ENCODE measurements at regions not wholly inside any gene's neighbourhood (a gene's known extent, or its start where the extent isn't known, plus 50 kb on each side); places are given as distances from the start of the nearest gene placed in this dataset.

GRCh38 chr9:38195737-38196161 is 126.7 kb upstream of the SHB start:
- Histone ChIP-seq H2AFZ (no peak overlapping the region), H3K27ac (no peak overlapping the region), H3K4me2 (ENCODE audit: low read length) (no peak overlapping the region), H3K36me3 (ENCODE audit: control insufficient read depth, insufficient read depth, low read length) (no peaks in the 10 kb centered on the region), H3K9me3 (ENCODE audit: control insufficient read depth, low read length) (no peaks in the 10 kb centered on the region), H3K27me3 (ENCODE audit: control insufficient read depth, insufficient read depth, low read length) (no peaks in the 10 kb centered on the region), H3K9ac (no peak overlapping the region), H3K79me2 (no peaks in the 10 kb centered on the region), H3K4me1 (no peaks in the 10 kb centered on the region), H3K4me3 (ENCODE audit: low read depth, low read length) (no peak overlapping the region)
- TF ChIP-seq CTCF (IDR thresholded peaks at IDR 0.05) = no peak

GRCh38 chr9:38194870-38195269 is 125.8 kb upstream of the SHB start:
- Histone ChIP-seq H3K27me3 (ENCODE audit: control insufficient read depth, insufficient read depth, low read length) (no peaks in the 10 kb centered on the region), H3K4me1 (no peaks in the 10 kb centered on the region), H3K36me3 (ENCODE audit: control insufficient read depth, insufficient read depth, low read length) (no peaks in the 10 kb centered on the region), H3K79me2 (no peaks in the 10 kb centered on the region), H3K4me3 (ENCODE audit: low read depth, low read length) (no peak overlapping the region), H3K9me3 (ENCODE audit: control insufficient read depth, low read length) (no peaks in the 10 kb centered on the region), H2AFZ (peak overlapping the region; percentile 46), H3K4me2 (ENCODE audit: low read length) (no peak overlapping the region), H3K9ac (no peak overlapping the region), H3K27ac (no peak overlapping the region)
- no peak for TF ChIP-seq CTCF (IDR thresholded peaks at IDR 0.05)

GRCh38 chr9:38192731-38193265 is 123.8 kb upstream of the SHB start:
- no peak overlapping the region for H2AFZ ChIP-seq
- no peaks in the 10 kb centered on the region for H3K79me2 ChIP-seq
- no peaks in the 10 kb centered on the region for H3K36me3 ChIP-seq (ENCODE audit: control insufficient read depth, insufficient read depth, low read length)
- no peak overlapping the region for H3K4me2 ChIP-seq (ENCODE audit: low read length)
- no peak for TF ChIP-seq CTCF (IDR thresholded peaks at IDR 0.05)
- H3K4me1 ChIP-seq = no peaks in the 10 kb centered on the region
- no peak overlapping the region for H3K9ac ChIP-seq
- H3K27me3 ChIP-seq (ENCODE audit: control insufficient read depth, insufficient read depth, low read length) = no peaks in the 10 kb centered on the region
- no peak overlapping the region for H3K4me3 ChIP-seq (ENCODE audit: low read depth, low read length)
- H3K27ac ChIP-seq = no peak overlapping the region
- no peaks in the 10 kb centered on the region for H3K9me3 ChIP-seq (ENCODE audit: control insufficient read depth, low read length)

GRCh38 chr9:38186404-38187115 is 117.5 kb upstream of the SHB start:
- Histone ChIP-seq H3K79me2 (no peaks in the 10 kb centered on the region), H3K9me3 (ENCODE audit: control insufficient read depth, low read length) (no peaks in the 10 kb centered on the region), H3K27me3 (ENCODE audit: control insufficient read depth, insufficient read depth, low read length) (no peaks in the 10 kb centered on the region), H3K27ac (no peak overlapping the region), H2AFZ (no peak overlapping the region), H3K4me1 (no peaks in the 10 kb centered on the region), H3K36me3 (ENCODE audit: control insufficient read depth, insufficient read depth, low read length) (no peaks in the 10 kb centered on the region), H3K4me3 (ENCODE audit: low read depth, low read length) (no peak overlapping the region), H3K4me2 (ENCODE audit: low read length) (no peak overlapping the region), H3K9ac (no peak overlapping the region)
- no peak for TF ChIP-seq CTCF (IDR thresholded peaks at IDR 0.05)
